HepG2 (cell line): ENCODE measurements at regions not wholly inside any gene's neighbourhood (a gene's known extent, or its start where the extent isn't known, plus 50 kb on each side); places are given as distances from the start of the nearest gene placed in this dataset.

Source experiments
- CBFB ChIP-seq: sonication (generic); formaldehyde crosslinking; IDR thresholded peaks from 2 replicates; pipeline ENCODE4 v1.4.0; 2020; ENCODE audit warnings: missing genetic modification reagents
- ZNF660 ChIP-seq: sonication (generic); formaldehyde crosslinking; IDR thresholded peaks from 2 replicates; pipeline ENCODE4 v1.5.1; 2020; ENCODE audit warnings: mild to moderate bottlenecking, low read depth, missing genetic modification reagents, borderline replicate concordance
- TF ChIP-seq, protein P1 (sequence below): sonication (generic); formaldehyde crosslinking; IDR thresholded peaks from one replicate; pipeline ENCODE4 v1.5.1; 2020; ENCODE audit warnings: mild to moderate bottlenecking, missing genetic modification reagents; ENCODE audit errors: not compliant biosample characterization
- TF ChIP-seq, protein P2 (sequence below): sonication (generic); formaldehyde crosslinking; IDR thresholded peaks from 2 replicates; pipeline ENCODE4 v1.4.0; 2020; ENCODE audit warnings: mild to moderate bottlenecking, low read depth, missing genetic modification reagents
- TF ChIP-seq, protein P3 (sequence below): sonication (generic); formaldehyde crosslinking; IDR thresholded peaks from 2 replicates; pipeline ENCODE4 v1.8.0; 2022; ENCODE audit warnings: mild to moderate bottlenecking, missing genetic modification reagents, borderline replicate concordance

GRCh38 chr6:167212713-167213005, 54.9 kb upstream of the GPR31 start (continued):
- TF ChIP-seq, protein P1, sequence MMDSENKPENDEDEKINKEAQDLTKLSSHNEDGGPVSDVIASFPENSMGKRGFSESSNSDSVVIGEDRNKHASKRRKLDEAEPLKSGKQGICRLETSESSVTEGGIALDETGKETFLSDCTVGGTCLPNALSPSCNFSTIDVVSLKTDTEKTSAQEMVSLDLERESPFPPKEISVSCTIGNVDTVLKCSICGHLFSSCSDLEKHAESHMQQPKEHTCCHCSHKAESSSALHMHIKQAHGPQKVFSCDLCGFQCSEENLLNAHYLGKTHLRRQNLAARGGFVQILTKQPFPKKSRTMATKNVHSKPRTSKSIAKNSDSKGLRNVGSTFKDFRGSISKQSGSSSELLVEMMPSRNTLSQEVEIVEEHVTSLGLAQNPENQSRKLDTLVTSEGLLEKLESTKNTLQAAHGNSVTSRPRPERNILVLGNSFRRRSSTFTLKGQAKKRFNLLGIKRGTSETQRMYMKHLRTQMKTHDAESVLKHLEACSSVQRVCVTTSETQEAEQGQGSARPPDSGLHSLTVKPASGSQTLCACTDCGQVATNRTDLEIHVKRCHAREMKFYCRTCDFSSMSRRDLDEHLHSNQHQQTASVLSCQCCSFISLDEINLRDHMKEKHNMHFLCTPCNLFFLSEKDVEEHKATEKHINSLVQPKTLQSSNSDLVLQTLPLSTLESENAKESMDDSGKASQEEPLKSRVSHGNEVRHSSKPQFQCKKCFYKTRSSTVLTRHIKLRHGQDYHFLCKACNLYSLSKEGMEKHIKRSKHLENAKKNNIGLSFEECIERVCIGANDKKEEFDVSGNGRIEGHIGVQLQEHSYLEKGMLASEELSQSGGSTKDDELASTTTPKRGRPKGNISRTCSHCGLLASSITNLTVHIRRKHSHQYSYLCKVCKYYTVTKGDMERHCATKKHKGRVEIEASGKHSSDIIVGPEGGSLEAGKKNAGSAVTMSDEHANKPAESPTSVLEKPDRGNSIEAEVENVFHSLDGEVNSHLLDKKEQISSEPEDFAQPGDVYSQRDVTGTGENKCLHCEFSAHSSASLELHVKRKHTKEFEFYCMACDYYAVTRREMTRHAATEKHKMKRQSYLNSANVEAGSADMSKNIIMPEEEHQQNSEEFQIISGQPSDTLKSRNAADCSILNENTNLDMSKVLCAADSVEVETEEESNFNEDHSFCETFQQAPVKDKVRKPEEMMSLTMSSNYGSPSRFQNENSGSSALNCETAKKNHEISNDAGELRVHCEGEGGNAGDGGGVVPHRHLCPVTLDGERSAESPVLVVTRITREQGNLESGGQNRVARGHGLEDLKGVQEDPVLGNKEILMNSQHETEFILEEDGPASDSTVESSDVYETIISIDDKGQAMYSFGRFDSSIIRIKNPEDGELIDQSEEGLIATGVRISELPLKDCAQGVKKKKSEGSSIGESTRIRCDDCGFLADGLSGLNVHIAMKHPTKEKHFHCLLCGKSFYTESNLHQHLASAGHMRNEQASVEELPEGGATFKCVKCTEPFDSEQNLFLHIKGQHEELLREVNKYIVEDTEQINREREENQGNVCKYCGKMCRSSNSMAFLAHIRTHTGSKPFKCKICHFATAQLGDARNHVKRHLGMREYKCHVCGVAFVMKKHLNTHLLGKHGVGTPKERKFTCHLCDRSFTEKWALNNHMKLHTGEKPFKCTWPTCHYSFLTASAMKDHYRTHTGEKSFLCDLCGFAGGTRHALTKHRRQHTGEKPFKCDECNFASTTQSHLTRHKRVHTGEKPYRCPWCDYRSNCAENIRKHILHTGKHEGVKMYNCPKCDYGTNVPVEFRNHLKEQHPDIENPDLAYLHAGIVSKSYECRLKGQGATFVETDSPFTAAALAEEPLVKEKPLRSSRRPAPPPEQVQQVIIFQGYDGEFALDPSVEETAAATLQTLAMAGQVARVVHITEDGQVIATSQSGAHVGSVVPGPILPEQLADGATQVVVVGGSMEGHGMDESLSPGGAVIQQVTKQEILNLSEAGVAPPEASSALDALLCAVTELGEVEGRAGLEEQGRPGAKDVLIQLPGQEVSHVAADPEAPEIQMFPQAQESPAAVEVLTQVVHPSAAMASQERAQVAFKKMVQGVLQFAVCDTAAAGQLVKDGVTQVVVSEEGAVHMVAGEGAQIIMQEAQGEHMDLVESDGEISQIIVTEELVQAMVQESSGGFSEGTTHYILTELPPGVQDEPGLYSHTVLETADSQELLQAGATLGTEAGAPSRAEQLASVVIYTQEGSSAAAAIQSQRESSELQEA (CRISPR knock-in tag): no peak
- TF ChIP-seq, protein P2, sequence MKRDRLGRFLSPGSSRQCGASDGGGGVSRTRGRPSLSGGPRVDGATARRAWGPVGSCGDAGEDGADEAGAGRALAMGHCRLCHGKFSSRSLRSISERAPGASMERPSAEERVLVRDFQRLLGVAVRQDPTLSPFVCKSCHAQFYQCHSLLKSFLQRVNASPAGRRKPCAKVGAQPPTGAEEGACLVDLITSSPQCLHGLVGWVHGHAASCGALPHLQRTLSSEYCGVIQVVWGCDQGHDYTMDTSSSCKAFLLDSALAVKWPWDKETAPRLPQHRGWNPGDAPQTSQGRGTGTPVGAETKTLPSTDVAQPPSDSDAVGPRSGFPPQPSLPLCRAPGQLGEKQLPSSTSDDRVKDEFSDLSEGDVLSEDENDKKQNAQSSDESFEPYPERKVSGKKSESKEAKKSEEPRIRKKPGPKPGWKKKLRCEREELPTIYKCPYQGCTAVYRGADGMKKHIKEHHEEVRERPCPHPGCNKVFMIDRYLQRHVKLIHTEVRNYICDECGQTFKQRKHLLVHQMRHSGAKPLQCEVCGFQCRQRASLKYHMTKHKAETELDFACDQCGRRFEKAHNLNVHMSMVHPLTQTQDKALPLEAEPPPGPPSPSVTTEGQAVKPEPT: no peak
- TF ChIP-seq CBFB (no peak), ZNF660 (CRISPR knock-in tag) (no peak)
- TF ChIP-seq, protein P3, sequence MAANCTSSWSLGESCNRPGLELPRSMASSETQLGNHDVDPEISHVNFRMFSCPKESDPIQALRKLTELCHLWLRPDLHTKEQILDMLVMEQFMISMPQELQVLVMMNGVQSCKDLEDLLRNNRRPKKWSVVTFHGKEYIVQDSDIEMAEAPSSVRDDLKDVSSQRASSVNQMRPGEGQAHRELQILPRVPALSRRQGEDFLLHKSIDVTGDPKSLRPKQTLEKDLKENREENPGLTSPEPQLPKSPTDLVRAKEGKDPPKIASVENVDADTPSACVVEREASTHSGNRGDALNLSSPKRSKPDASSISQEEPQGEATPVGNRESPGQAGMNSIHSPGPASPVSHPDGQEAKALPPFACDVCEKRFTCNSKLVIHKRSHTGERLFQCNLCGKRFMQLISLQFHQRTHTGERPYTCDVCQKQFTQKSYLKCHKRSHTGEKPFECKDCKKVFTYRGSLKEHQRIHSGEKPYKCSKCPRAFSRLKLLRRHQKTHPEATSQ (CRISPR knock-in tag): no peak
- TF ChIP-seq, all 625 proteins: peak for 0
